ENCODE measurements at regions not wholly inside any gene's neighbourhood (a gene's known extent, or its start where the extent isn't known, plus 50 kb on each side); places are given as distances from the start of the nearest gene placed in this dataset.

- TF ChIP-seq RELA (CRISPR knock-in tag; IDR thresholded peaks at IDR 0.05; ENCODE audit: borderline replicate concordance) = no peak
- no peak for TF ChIP-seq MYBL2 (CRISPR knock-in tag; IDR thresholded peaks at IDR 0.05)
- TF ChIP-seq FOXP1 (CRISPR knock-in tag; IDR thresholded peaks at IDR 0.05; ENCODE audit: borderline replicate concordance) = no peak
- TF ChIP-seq CTCF (IDR thresholded peaks at IDR 0.05) = no peak
- no peak for TF ChIP-seq HMGA2 (CRISPR knock-in tag; IDR thresholded peaks at IDR 0.05)
- TF ChIP-seq ZNF263 (CRISPR knock-in tag; IDR thresholded peaks at IDR 0.05; ENCODE audit: low read depth) = no peak
- no peak for TF ChIP-seq NFATC4 (CRISPR knock-in tag; IDR thresholded peaks at IDR 0.05)
- TF ChIP-seq E2F4 (CRISPR knock-in tag; IDR thresholded peaks at IDR 0.05; ENCODE audit: borderline replicate concordance, low read depth) = no peak
- no peak for TF ChIP-seq ZNF671 (CRISPR knock-in tag; IDR thresholded peaks at IDR 0.05)
- TF ChIP-seq ATF2 (CRISPR knock-in tag; IDR thresholded peaks at IDR 0.05; ENCODE audit: borderline replicate concordance, low read depth) = no peak
- no peak for TF ChIP-seq TEAD1 (CRISPR knock-in tag; IDR thresholded peaks at IDR 0.05)
- TF ChIP-seq EMX1 (CRISPR knock-in tag; IDR thresholded peaks at IDR 0.05) = no peak
- TF ChIP-seq IRF1 (CRISPR knock-in tag; IDR thresholded peaks at IDR 0.05) = no peak
- no peak for TF ChIP-seq ZMAT4 (CRISPR knock-in tag; IDR thresholded peaks at IDR 0.05)
- no peak for TF ChIP-seq E2F1 (CRISPR knock-in tag; IDR thresholded peaks at IDR 0.05)
- no peak for TF ChIP-seq ZBTB43 (CRISPR knock-in tag; IDR thresholded peaks at IDR 0.05)
- TF ChIP-seq ZNF532 (CRISPR knock-in tag; IDR thresholded peaks at IDR 0.05; ENCODE audit: borderline replicate concordance) = no peak
- TF ChIP-seq GRHL2 (CRISPR knock-in tag; IDR thresholded peaks at IDR 0.05; ENCODE audit: insufficient replicate concordance, severe bottlenecking) = no peak
- no peak for TF ChIP-seq NFYB (CRISPR knock-in tag; conservative IDR thresholded peaks at IDR 0.05; ENCODE audit: low read depth)
- no peak for TF ChIP-seq ATF1 (CRISPR knock-in tag; IDR thresholded peaks at IDR 0.05)
- Mint-ChIP-seq H3K4me3 (no peak overlapping the region), H3K9me3 (peaks cover 4% of the 10 kb centered on the region), H3K27ac (peak overlapping the region; percentile 61), H3K4me1 (peaks cover 52% of the 10 kb centered on the region), H3K36me3 (no peaks in the 10 kb centered on the region), H3K27me3 (ENCODE audit: low read depth) (peaks cover 25% of the 10 kb centered on the region)
- DNase-seq (ENCODE audit: low spot score) (no peak), ATAC-seq (peak; percentile 90)
- ChIA-PET CTCF (interaction anchor here (1.4 kb wide), 1 partner anchor 12 kb away, joined by 5 read pairs; no protein-coding TSS in a partner anchor), POLR2A (interaction anchor here (0.6 kb wide), 1 partner anchor 173 kb away, joined by 4 read pairs; no protein-coding TSS in a partner anchor)
Measured at GRCh38 chr2:107502539-107502938, 324.2 kb upstream of the RGPD4 start.
